NCI-H510A (cell line): ENCODE measurements at regions not wholly inside any gene's neighbourhood (a gene's known extent, or its start where the extent isn't known, plus 50 kb on each side); places are given as distances from the start of the nearest gene placed in this dataset.
"Not testable (repeated sequence)": the region's sequence is repeated elsewhere in the genome, so short reads cannot be mapped to it uniquely, and the experiment has no call there.

Source experiments
- DNase-seq: peaks from one replicate; lab custom pipeline; 2025; lab: John Stamatoyannopoulos, UW

DNA sequence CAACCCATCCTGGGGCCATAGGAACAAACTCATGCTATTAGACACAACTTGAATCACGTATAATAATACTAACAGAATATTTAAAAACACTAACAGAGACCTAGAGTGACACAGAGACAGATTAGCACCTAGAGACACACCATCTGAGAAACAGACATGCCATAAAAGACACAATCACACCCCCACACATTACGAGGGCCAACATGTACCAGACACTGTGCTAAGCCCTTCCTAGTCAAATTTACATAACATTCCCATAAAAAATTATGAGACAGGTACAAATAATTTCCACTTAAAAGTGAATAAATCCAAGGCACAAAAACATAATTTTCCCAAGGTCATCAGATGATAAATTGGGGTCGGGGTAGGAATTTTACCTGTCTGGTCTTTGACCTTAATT lies 141.1 kb upstream of the PRSS16 start:
- DNase-seq: no peak

DNA sequence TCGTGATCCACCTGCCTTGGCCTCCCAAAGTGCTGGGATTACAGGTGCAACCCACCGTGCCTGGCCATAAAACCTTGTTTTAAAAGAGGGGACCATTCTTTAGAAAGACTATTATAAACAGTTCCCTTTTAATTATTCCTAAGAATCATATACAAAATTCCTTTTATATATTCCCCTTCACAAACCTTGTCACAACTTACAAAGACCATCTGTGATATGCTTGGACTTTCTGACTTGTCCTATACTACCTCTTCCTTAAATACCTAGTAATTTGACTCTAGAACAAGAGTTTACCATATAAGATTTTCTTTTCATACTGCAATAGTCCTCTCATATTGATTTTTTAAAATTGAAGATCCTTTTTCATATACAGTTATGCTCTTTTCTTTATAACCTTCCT lies 135.8 kb upstream of the PRSS16 start:
- no peak for DNase-seq

DNA sequence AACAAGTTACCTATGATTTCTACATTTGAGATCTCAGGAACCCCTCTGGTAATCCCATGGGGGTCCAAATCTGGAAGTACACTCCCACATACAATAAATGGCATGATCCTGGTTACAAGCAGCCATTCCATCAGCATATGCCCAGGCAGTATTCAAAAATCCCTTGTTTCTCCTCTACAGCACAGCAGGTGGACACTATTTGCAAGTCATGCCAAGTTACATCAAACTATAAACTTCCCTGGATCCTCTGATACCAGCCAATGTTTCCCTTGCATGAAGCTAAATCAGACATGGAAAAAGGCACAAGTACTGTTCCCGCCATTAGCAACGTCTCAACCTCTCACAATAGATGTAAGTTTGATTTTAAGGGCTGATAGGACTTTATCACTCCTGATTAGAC lies 134.5 kb upstream of the PRSS16 start:
- no peak for DNase-seq

DNA sequence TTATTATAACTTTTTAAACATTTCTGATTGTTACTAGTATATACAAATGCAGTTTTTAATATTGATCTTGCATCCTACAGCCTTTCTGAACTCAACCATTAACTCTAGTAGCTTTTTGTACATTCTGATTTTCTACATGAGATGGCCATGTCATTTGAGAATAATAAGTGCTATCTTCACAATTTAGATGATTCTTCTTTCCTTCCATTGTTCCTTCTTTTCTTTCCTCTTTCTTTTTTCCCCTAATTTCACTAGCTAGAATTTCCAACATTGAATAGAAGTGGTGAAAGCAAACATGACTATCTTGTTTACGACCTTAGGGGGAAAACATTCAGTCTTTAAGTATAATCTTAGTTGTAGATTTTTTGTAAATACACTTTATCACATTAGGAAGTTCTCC lies 128.2 kb upstream of the PRSS16 start:
- no peak for DNase-seq

DNA sequence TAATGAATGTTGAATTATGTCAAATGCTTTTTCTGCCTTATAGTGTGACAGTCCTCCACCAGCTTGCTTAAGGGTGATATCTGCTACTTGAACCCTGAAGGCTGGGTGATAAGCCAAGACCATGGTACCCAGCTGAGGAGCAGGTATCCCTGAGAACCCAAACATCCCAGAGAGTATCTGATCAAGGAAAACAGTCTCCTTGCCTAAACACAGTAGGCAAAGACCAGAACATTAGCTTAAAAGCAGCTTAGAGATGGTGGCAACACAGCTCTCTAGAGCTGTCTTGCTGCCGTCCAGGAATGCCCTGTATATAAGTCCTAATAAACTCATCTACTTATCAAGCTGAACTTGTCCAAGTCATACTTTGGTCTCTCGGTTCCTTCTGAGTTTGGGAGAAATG lies 127.7 kb upstream of the PRSS16 start:
- DNase-seq: no peak

DNA sequence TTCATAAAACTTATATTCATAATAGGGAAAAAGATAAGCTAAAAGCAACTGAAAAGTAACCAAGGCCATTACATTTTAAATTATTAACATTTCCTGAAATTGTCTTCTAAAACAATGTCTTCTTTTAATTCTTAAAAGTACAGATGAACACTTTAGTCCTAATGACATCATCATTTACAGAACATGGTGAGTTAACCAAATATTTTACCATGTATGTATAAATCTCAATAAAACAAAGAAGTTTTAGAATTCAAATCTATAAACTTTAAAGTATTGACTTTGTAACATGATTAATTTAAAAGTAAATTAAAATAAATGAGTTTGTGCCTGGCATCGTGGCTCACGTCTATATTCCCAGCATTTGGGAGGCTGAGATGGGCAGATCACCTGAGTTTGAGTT lies 125.9 kb upstream of the PRSS16 start:
- DNase-seq: no peak

DNA sequence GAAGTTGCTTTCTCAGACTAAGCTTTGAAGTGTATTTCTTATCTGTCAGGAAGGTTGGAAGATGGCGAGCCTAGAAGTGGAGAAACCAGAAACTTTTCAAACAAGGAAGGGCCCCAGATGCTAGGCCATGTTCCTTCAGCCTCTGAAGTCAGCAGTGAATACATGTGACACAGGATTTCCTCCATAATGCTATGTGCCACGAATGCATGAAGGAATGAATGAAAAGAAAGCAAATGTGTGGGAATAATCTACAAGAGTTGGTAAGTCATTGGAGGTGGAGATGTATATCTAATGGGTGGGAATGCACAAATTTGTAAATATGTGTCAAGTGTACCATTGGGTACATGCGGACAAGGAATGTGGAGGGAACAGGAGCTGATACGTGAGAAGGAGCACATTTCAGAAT lies 123.2 kb upstream of the PRSS16 start:
- no peak for DNase-seq

DNA sequence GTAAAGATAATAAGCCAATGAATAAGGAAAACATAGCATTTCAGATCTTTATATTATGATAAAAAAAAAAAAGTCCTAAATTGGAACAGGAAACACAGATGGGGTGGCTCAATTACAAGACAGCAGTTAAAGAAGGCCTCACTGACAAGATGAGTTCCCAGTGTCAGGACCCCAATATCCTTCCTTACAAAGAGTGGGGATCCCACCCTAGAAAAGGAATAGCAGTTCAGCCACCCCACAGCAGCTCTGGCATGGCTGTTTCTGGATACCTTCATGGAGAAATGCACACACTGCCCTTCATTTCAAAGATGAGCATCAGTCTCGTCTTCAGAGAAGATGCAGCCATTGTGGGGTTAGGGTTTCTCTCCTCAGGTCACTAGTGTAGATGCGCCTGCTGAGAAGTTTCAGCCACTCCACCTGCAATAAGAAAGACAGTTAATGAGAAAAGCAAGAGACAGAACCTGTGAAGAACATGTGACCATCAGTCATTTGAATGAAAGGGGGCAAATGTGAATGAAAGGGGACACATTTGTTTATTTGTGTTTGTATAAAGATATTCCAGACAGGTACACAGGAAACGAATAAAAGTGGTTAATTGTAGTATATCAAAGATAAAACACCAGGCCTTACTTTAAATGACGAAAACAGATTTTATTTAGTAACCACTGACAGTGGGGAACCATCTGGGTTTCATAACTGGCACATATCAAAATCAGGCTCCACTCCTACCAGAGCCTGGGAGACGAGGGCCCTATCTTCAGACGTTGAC lies 121.3 kb upstream of the PRSS16 start:
- DNase-seq: no peak

DNA sequence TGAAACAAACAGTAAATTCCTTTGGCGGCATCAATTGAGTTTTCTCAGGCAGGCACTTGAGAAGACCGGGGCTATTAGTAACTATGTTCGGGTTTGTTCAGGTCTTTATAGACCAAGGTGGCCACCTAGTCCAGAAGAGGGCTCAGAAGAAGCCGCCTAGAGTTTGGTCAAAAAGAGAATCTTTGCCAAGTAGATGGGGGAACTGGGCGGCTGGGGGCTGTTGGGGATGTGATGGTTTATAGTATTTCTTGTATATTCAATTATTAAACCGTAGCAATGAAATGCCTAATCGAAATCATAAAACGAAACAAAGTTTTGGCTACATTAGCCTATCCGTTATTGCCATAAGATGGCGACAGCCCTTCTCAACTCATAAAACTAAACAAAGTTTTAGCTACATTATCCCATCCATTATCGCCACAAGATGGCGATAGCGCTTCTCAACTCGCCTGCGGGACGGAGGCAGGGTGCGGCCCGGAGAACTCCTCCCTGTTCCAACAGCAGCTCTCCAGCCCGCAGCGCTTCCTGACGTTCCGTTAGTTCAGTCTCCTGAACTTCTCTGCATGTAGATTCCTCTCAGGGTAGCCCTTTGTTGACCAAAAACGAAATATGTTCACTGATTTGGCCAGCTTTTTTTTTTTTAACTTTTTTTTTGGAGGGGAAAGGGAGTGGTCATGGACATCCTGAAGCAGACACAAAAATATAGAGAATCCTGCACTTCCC lies 120.5 kb upstream of the PRSS16 start:
- no peak for DNase-seq

DNA sequence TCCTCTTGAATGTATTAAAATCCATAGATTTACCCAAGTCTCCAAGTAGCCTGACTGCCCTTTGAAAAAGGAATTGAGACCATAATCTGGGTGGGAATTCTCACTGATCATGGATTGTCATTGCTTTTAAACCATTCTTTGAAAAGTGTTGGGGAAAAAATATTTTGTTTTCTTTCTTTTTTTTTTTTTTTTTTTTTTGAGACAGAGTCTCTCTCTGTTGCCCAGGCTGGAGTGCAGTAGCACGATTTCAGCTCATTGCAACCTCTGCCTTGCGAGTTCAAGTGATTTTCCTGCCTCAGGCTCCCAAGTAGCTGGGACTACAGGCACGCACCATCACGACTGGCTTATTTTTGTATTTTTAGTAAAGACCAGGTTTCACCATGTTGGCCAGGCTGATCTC lies 119.6 kb upstream of the PRSS16 start:
- DNase-seq: not testable (repeated sequence)

DNA sequence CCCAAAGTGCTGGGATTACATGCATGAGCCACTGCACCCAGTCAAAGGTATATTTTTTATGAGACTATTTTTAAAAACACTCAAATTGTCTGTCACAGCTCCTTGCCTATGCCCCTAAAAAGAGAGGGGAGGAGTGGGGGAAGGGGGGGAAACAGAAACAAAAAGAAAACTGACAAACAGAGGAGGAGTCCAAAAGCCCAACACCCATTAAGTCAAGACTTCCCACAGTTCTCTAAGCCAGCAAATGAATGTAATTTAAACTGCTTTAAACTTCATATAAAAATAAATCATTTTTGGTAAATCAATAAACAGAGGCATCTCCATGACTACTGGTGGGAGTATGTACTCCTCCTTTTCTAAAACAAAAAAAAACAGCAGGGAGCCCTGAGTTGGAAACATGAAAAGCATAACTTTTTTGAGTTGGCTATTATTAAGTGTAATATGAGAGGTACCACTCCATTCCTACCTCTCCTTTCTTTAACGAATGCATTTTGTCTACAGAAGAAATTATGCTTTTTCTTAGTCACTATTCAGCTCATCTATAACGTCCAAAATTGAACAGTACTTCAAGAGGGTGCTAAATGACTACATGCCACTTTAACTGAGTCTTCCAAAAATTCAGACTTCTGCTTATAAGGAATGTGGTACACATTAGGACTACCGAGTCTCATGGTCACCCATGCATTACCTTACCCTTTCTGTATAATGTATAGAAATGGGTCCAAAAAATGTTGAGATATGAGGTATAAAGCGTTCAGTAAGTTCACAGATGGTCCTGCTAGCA lies 119.0 kb upstream of the PRSS16 start:
- DNase-seq: no peak

DNA sequence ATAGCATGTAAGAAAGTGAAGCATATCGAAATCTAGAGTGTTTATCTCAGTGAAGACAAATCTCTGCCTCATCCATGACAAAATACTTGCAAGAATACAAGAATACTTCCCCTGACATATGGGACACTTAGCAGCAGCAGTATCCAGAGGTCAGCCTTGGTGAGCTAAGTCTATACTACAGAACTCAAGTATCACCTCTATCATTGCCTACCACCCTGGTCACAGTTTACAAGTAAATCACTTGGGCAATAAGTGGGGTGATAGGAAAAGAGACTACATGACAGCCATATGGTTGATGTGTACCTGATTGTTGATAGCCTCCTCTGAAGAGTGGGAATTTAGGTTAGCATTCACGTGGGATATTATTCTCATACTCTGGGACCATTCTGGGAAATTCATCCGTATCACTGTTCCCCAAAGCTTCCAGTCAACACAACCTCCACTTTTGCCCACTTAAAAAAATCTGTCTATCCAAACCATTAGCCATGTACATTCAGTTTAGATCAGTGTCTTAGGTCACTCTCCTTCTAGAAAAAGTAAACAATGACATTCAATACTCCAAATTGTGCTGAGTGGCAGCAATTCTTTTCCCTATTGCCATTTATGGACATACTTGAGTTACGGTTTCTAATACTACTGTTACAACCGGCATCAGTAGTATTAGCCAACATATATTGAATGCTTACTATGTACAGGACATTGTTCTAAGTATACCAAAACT lies 118.2 kb upstream of the PRSS16 start:
- peak; percentile 35 for DNase-seq

DNA sequence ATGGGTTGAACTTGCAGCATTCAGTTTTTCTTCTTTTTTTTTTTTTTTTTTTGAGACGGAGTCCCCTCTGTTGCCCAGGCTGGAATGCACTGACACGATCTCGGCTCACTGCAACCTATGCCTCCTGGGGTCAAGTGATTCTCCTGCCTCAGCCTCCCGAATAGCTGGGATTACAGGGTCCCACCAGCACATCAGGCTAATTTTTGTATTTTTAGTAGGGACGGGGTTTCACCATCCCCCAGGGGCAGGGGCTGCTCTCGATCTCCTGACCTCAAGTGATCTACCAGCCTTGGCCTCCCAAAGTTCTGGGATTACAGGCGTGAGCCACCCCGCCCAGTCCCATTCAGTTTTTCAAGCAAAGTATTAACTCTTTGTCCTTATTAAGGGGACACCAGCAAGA lies 117.6 kb upstream of the PRSS16 start:
- DNase-seq: no peak

DNA sequence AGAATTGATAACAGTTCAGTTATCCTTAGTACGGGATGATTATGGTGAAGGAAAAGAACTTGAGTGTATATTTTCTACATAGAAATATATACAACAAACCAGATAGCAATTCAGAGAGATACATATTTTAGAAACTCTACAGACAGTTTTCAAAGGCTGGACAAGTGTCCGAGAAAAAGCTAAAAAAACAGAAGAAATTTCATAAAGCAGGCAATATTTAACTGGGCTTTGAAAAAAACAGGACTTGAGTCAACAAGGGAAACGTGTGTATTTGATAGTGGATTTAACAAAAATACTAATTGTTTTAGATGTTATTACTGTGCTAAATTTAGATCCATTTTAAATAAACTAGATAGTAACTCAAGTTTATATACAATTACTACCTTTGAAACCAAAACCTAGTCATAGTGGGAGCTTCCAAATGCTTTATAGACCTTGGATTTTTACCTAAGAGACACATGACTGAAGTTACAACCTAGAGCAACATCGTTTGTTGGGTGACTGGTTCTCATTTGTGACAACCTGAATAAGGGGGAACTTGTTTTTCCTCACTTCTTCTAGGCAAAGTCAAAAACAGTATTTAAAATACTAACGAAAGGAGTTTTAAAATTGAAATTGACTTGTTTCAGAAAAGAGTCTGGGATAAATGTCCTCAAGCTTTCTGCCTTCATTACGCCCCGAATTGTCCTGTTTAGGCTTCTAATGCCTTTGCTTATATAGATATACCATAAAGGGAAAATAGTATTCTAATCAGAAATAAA lies 116.7 kb upstream of the PRSS16 start:
- DNase-seq: no peak

DNA sequence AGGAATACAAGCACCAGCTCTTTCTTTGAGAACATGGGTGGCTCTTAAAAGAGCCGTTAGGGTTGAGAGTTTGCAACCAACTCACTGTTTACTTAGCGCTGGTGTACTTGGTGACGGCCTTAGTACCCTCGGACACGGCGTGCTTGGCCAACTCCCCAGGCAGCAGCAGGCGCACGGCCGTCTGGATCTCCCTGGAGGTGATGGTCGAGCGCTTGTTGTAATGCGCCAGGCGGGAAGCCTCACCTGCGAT lies 115.3 kb upstream of the PRSS16 start:
- not testable (repeated sequence) for DNase-seq

DNA sequence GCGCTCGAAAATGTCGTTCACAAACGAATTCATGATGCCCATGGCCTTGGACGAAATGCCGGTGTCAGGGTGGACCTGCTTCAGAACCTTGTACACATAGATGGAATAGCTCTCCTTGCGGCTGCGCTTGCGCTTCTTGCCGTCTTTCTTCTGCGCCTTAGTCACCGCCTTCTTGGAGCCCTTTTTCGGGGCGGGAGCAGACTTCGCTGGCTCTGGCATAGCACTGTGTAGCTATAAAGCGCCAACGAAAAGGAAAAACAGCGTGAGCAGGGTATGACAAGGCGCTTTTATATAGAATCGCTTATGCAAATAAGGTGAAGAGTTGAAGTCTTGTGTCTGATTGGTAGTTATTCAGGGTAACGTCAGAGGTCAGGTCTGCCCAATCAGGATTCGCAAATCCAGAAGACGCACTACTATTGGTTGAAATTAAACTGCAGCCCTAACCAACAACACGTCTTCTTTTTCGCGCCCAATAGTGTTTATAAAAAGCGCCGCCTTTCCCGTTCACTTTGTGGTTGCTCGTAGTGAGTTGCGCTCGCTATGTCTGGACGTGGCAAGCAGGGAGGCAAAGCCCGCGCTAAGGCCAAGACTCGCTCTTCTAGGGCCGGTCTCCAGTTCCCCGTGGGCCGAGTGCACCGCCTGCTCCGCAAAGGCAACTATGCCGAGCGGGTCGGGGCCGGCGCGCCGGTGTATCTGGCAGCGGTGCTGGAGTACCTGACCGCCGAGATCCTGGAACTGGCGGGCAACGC lies 114.8 kb upstream of the PRSS16 start:
- peak; percentile 97 for DNase-seq

DNA sequence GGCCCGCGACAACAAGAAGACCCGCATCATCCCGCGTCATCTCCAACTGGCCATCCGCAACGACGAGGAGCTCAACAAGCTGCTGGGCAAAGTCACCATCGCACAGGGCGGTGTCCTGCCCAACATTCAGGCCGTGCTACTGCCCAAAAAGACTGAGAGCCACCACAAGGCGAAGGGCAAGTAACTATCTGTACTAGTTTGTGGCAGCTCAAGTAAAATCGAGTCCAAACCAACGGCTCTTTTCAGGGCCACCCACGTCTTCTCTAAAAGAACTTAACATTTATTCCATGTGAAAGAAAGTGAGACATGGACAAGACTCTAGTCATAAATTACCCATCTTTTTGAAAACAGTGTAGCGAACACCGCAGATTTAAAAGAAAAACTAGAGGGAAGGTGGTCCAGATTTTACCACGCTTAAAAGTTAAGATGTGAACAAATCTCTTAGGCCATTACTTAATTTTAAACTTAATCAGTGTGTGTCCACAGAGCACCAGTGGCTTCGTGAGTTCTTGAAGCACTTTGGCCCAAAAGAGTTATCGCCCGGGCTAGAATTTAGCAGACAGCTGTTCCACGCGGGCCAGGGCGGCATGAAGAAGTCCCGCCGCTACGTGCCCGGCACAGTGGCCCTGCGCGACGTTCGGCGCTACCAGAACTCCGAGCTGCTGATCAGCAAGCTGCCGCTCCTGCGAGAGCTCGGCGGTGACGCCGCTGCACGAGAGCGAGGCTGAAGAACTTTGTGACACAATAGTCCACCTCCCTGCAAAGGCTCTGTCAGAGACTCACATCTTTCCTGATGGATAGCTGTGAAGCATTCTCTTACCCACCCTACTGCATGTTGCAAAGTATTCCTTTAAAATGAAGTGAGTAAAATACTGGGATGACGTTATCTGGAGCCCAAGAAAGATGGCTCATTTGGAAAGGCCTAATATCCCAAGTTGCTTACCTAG lies 113.9 kb upstream of the PRSS16 start:
- peak; percentile 47 for DNase-seq

DNA sequence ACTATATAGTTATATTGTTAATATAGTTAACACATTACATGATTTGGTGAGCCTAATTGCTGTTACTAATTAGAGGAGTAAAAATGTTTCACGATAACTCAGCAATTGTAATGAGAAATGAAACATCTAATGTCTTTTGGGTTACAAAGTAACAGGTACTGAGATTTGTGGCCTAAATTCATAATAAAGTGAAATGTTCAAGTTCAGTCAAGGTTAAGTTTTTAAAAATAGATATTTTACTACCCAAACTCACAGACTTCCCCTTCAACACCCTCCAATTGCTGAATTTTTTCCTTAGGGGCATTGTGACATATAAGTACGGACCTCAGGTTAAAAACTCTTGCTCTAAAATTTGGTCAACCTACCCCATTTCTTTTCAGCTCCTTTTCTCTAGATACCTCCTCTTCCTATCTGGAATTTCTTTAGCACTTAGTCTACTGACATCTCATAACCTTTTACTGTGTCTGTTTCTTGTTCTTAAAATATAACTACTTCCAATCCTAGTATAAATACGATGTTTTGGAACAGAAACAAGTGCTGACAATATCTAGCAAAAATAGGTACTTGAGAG lies 112.3 kb upstream of the PRSS16 start:
- no peak for DNase-seq

DNA sequence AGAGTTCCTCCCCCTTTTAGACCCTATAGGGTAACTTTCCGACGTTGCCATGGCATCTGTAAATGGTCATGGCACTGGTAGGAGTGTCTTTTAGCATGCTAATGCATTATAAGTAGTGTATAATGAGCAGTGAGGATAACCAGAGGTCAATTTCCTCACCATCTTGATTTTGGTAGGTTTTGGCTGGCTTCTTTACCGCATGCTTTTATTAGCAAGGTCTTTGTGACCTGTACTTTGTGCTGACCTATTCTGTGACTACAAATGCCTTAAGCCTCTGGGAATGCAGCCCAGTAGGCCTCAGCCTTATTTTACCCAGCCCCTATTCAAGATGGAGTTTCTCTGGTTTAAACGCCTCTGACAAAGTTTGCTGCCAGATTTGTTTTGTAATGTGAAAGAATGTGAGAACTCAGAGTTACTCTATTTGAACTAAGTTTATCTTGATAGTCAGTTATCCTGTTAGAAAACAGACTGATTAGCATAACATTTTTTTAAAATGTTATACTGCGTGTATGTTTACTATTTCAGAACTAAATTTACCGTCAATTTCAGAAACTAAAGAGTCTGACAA lies 111.3 kb upstream of the PRSS16 start:
- DNase-seq: no peak
